CD4-positive, alpha-beta T cell (primary cell): ENCODE measurements at regions not wholly inside any gene's neighbourhood (a gene's known extent, or its start where the extent isn't known, plus 50 kb on each side); places are given as distances from the start of the nearest gene placed in this dataset.

Experiments used
- ATAC-seq: fragments of 200-7000 bp; cut with Tn5 transposase; one replicate; pipeline ENCODE4 v1.10.0; 2022; ENCODE audit warnings: mild to moderate bottlenecking; ENCODE audit not compliant: poor library complexity
- CTCF ChIA-PET: fragments of 350-600 bp; sonication (Branson Sonifier 250); formaldehyde crosslinking; loops from one replicate; lab custom pipeline; 2021; ENCODE audit warnings: antibody characterized with exemption, inconsistent platforms; lab: Charles Lee
- POLR2A ChIA-PET: fragments of 350-600 bp; sonication (Branson Sonifier 250); formaldehyde crosslinking; loops from one replicate; lab custom pipeline; 2021; ENCODE audit warnings: antibody characterized with exemption, inconsistent platforms; lab: Charles Lee
- DNase-seq, 14 experiments: peaks; one replicate each; pipeline ENCODE4 v3.0.0-alpha.2; 2013 to 2020; ENCODE audit warnings: mixed read lengths in 2 of 14
- H3K27ac ChIP-seq, 2 donors: one replicate each; pipeline versions ENCODE4 v1.5.1 to v1.7.0; 2013; ENCODE audit warnings: low read length in 2 of 2, low read depth in 1 of 2, mild to moderate bottlenecking in 1 of 2
- H3K27me3 ChIP-seq, 2 experiments: 1 replicate in 1 of 2; 2 replicates in 1 of 2; pipeline versions ENCODE4 v1.6.1 to v1.7.0; 2013; ENCODE audit warnings: low read length in 2 of 2, control low read depth in 1 of 2, mild to moderate bottlenecking in 1 of 2, moderate library complexity in 1 of 2; ENCODE audit not compliant: insufficient read depth in 2 of 2, control insufficient read depth in 1 of 2
- H3K36me3 ChIP-seq: one replicate; pipeline ENCODE4 v1.6.1; 2013; ENCODE audit warnings: low read length, control low read depth; ENCODE audit not compliant: insufficient read depth
- H3K4me1 ChIP-seq: one replicate; pipeline ENCODE4 v1.6.1; 2013; ENCODE audit warnings: low read length, control low read depth; ENCODE audit not compliant: insufficient read depth
- H3K4me3 ChIP-seq: one replicate; pipeline ENCODE4 v1.5.1; 2013; ENCODE audit warnings: mild to moderate bottlenecking, low read length, moderate library complexity
- H3K9me3 ChIP-seq, 2 experiments: 1 replicate in 1 of 2; 2 replicates in 1 of 2; pipeline versions ENCODE4 v1.6.1 to v1.7.0; 2013; ENCODE audit warnings: low read length in 2 of 2, mild to moderate bottlenecking in 2 of 2, control low read depth in 1 of 2, moderate library complexity in 1 of 2; ENCODE audit not compliant: control insufficient read depth in 1 of 2, insufficient read depth in 1 of 2
- H3K27ac Mint-ChIP-seq: one replicate; pipeline ENCODE4 v1.8.0; 2020; ENCODE audit warnings: mixed read lengths
- H3K27me3 Mint-ChIP-seq: one replicate; pipeline ENCODE4 v1.8.0; 2021; ENCODE audit warnings: mixed read lengths
- H3K36me3 Mint-ChIP-seq: one replicate; pipeline ENCODE4 v1.8.0; 2021; ENCODE audit warnings: low read depth, mixed read lengths
- H3K4me1 Mint-ChIP-seq: one replicate; pipeline ENCODE4 v1.8.0; 2021; ENCODE audit warnings: low read depth, mixed read lengths
- H3K4me3 Mint-ChIP-seq: one replicate; pipeline ENCODE4 v1.8.0; 2020; ENCODE audit warnings: mild to moderate bottlenecking, mixed read lengths
- H3K9me3 Mint-ChIP-seq: one replicate; pipeline ENCODE4 v1.8.0; 2020; ENCODE audit warnings: mixed read lengths
- CTCF ChIP-seq: fragments of 200-600 bp; IDR thresholded peaks from one replicate; pipeline ENCODE4 v1.8.0; 2022; ENCODE audit warnings: antibody characterized with exemption, mild to moderate bottlenecking
- intact Hi-C, 2 experiments: fragments of 100-400 bp; cut with DNase I in 1 of 2; cut with micrococcal nuclease in 1 of 2; formaldehyde crosslinking; loops; one replicate each; pipeline versions ENCODE4 v1.15.1 to v1.9.0; 2023 to 2025; cut with DNase I, micrococcal nuclease

GRCh38 chr14:97070259-97070658, 273.1 kb downstream of the VRK1 start:
- intact Hi-C loops = no loop called here
- ATAC-seq = no peak
- peaks cover 0 to 4% of the 10 kb centered on the region in 2 experiments for H3K27me3 ChIP-seq
- Mint-ChIP-seq H3K4me1 (no peaks in the 10 kb centered on the region), H3K27me3 (no peaks in the 10 kb centered on the region), H3K9me3 (no peaks in the 10 kb centered on the region), H3K4me3 (no peak overlapping the region), H3K36me3 (no peaks in the 10 kb centered on the region), H3K27ac (no peak overlapping the region)
- no peaks in the 10 kb centered on the region for H3K4me1 ChIP-seq
- no peaks in the 10 kb centered on the region for H3K9me3 ChIP-seq
- no peak for DNase-seq
- no peak overlapping the region for H3K4me3 ChIP-seq
- POLR2A ChIA-PET = no interaction called here
- H3K27ac ChIP-seq = no peak overlapping the region
- no peak for TF ChIP-seq CTCF
- CTCF ChIA-PET = no interaction called here
- H3K36me3 ChIP-seq = no peaks in the 10 kb centered on the region

- no peaks in the 10 kb centered on the region for H3K27me3 ChIP-seq
- no peaks in the 10 kb centered on the region for H3K36me3 ChIP-seq
- Mint-ChIP-seq H3K36me3 (no peaks in the 10 kb centered on the region), H3K4me3 (no peak overlapping the region), H3K27me3 (no peaks in the 10 kb centered on the region), H3K9me3 (no peaks in the 10 kb centered on the region), H3K27ac (no peak overlapping the region), H3K4me1 (no peaks in the 10 kb centered on the region)
- POLR2A ChIA-PET = no interaction called here
- no peak for TF ChIP-seq CTCF
- intact Hi-C loops = no loop called here
- H3K4me1 ChIP-seq = no peaks in the 10 kb centered on the region
- H3K4me3 ChIP-seq = no peak overlapping the region
- no peak overlapping the region for H3K27ac ChIP-seq
- CTCF ChIA-PET = no interaction called here
- ATAC-seq (no peak), DNase-seq (no peak)
- no peaks in the 10 kb centered on the region for H3K9me3 ChIP-seq
These were observed 274.0 kb downstream of the VRK1 start for GRCh38 chr14:97071177-97071576.

GRCh38 chr14:97073622-97074021, 276.4 kb downstream of the VRK1 start:
- Mint-ChIP-seq H3K36me3 (no peaks in the 10 kb centered on the region), H3K27ac (no peak overlapping the region)
- CTCF ChIA-PET = no interaction called here

More at GRCh38 chr14:97073622-97074021, 276.4 kb downstream of the VRK1 start:
- Histone ChIP-seq H3K9me3 (no peaks in the 10 kb centered on the region), H3K4me3 (no peak overlapping the region), H3K4me1 (peaks cover 13% of the 10 kb centered on the region), H3K27me3 (no peaks in the 10 kb centered on the region), H3K27ac (no peak overlapping the region), H3K36me3 (no peaks in the 10 kb centered on the region)
- Mint-ChIP-seq H3K4me1 (peaks cover 10% of the 10 kb centered on the region), H3K27me3 (no peaks in the 10 kb centered on the region), H3K4me3 (no peak overlapping the region), H3K9me3 (no peaks in the 10 kb centered on the region)
- intact Hi-C loops = no loop called here
- no peak for TF ChIP-seq CTCF
- POLR2A ChIA-PET = no interaction called here
- ATAC-seq (no peak), DNase-seq (no peak)
